HEK293T (cell line): ENCODE measurements at regions not wholly inside any gene's neighbourhood (a gene's known extent, or its start where the extent isn't known, plus 50 kb on each side); places are given as distances from the start of the nearest gene placed in this dataset.

Source experiments
- CTCF ChIA-PET: fragments of 350-600 bp; formaldehyde crosslinking; extraction: SDS; loops from one replicate; lab custom pipeline; 2021; ENCODE audit warnings: antibody characterized with exemption, inconsistent platforms; lab: Yijun Ruan, JAX
- POLR2A ChIA-PET: fragments of 350-600 bp; formaldehyde crosslinking; extraction: SDS; loops from one replicate; lab custom pipeline; 2020; ENCODE audit warnings: antibody characterized with exemption, inconsistent platforms; lab: Yijun Ruan, JAX
- DNase-seq: peaks from one replicate; pipeline ENCODE4 v3.0.0; 2012; ENCODE audit warnings: mixed read lengths; ENCODE audit errors: extremely low spot score
- ARNT ChIP-seq: fragments of 450-650 bp; IDR thresholded peaks from 2 replicates; pipeline ENCODE4 v1.6.1; 2017; ENCODE audit warnings: mild to moderate bottlenecking
- BHLHE40 ChIP-seq: fragments of 450-650 bp; IDR thresholded peaks from 2 replicates; pipeline ENCODE4 v1.6.1; 2016; ENCODE audit warnings: mild to moderate bottlenecking, moderate library complexity, borderline replicate concordance
- CTBP1 ChIP-seq: fragments of 450-650 bp; IDR thresholded peaks from 2 replicates; pipeline ENCODE4 v1.6.1; 2016; ENCODE audit warnings: borderline replicate concordance
- ELF4 ChIP-seq: fragments of 450-650 bp; IDR thresholded peaks from 2 replicates; pipeline ENCODE4 v1.6.1; 2017; ENCODE audit warnings: antibody characterized with exemption
- FOXA1 ChIP-seq: fragments of 450-650 bp; IDR thresholded peaks from 2 replicates; pipeline ENCODE4 v1.6.1; 2016; ENCODE audit warnings: mild to moderate bottlenecking
- FOXK2 ChIP-seq: fragments of 450-650 bp; IDR thresholded peaks from 2 replicates; pipeline ENCODE4 v1.6.1; 2016; ENCODE audit warnings: mild to moderate bottlenecking
- FOXM1 ChIP-seq: fragments of 450-650 bp; IDR thresholded peaks from 2 replicates; pipeline ENCODE4 v1.6.1; 2017; ENCODE audit warnings: mild to moderate bottlenecking, borderline replicate concordance
- HDGF ChIP-seq: fragments of 450-650 bp; IDR thresholded peaks from 2 replicates; pipeline ENCODE4 v1.6.1; 2017; ENCODE audit warnings: antibody characterized with exemption, borderline replicate concordance
- L3MBTL2 ChIP-seq: fragments of 450-650 bp; conservative IDR thresholded peaks from 2 replicates; pipeline ENCODE4 v1.6.1; 2016; ENCODE audit warnings: mild to moderate bottlenecking
- LEF1 ChIP-seq: fragments of 450-650 bp; IDR thresholded peaks from 2 replicates; pipeline ENCODE4 v1.6.1; 2017; ENCODE audit warnings: mild to moderate bottlenecking, borderline replicate concordance
- NFRKB ChIP-seq: fragments of 450-650 bp; IDR thresholded peaks from 2 replicates; pipeline ENCODE4 v1.6.1; 2016; ENCODE audit warnings: mild to moderate bottlenecking, moderate library complexity
- PKNOX1 ChIP-seq: fragments of 450-650 bp; IDR thresholded peaks from 2 replicates; pipeline ENCODE4 v1.6.1; 2016
- SP1 ChIP-seq: fragments of 450-650 bp; IDR thresholded peaks from 2 replicates; pipeline ENCODE4 v1.6.1; 2017
- SUZ12 ChIP-seq: fragments of 450-650 bp; IDR thresholded peaks from 2 replicates; pipeline ENCODE4 v1.6.1; 2016; ENCODE audit warnings: mild to moderate bottlenecking
- TARDBP ChIP-seq: fragments of 450-650 bp; IDR thresholded peaks from 2 replicates; pipeline ENCODE4 v1.6.1; 2016
- ZNF384 ChIP-seq: fragments of 450-650 bp; IDR thresholded peaks from 2 replicates; pipeline ENCODE4 v1.6.1; 2016

- DNase-seq: no peak
- POLR2A ChIA-PET: interaction anchor here (1.3 kb wide), 1 partner anchor 43 kb away, joined by 3 read pairs; no protein-coding TSS in a partner anchor
- CTCF ChIA-PET: interaction anchor here (0.6 kb wide), 1 partner anchor 244 kb away, joined by 5 read pairs; no protein-coding TSS in a partner anchor
- TF ChIP-seq L3MBTL2 (no peak), TARDBP (no peak), LEF1 (no peak), ZNF384 (no peak), ARNT (no peak), CTBP1 (no peak), PKNOX1 (no peak), NFRKB (no peak)
These were observed 445.7 kb upstream of the TRIB2 start for GRCh38 chr2:12270876-12271588.

- CTCF ChIA-PET: interaction anchor here (0.6 kb wide), 1 partner anchor 244 kb away, joined by 5 read pairs; no protein-coding TSS in a partner anchor
- POLR2A ChIA-PET: interaction anchor here (1.3 kb wide), 1 partner anchor 42 kb away, joined by 3 read pairs; no protein-coding TSS in a partner anchor
- no peak for DNase-seq
- no peak for TF ChIP-seq NFRKB
- TF ChIP-seq PKNOX1: no peak
- no peak for TF ChIP-seq FOXA1
- no peak for TF ChIP-seq CTBP1
- TF ChIP-seq FOXM1: no peak
- no peak for TF ChIP-seq FOXK2
- no peak for TF ChIP-seq ELF4
- no peak for TF ChIP-seq ZNF384
- no peak for TF ChIP-seq SP1
- TF ChIP-seq SUZ12: no peak
- no peak for TF ChIP-seq L3MBTL2
- TF ChIP-seq HDGF: no peak
- no peak for TF ChIP-seq LEF1
- no peak for TF ChIP-seq ARNT
- no peak for TF ChIP-seq BHLHE40
- no peak for TF ChIP-seq TARDBP
These were observed 445.1 kb upstream of the TRIB2 start for GRCh38 chr2:12271589-12271984.

GRCh38 chr2:12273111-12273510 is 443.6 kb upstream of the TRIB2 start:
- POLR2A ChIA-PET: no interaction called here
- CTCF ChIA-PET: interaction anchor here (0.7 kb wide), 2 partner anchors 10 to 120 kb away, joined by 3 read pairs; no protein-coding TSS in a partner anchor
- no peak for DNase-seq
- no peak for TF ChIP-seq ELF4
- TF ChIP-seq SP1: no peak
- TF ChIP-seq FOXM1: no peak
- no peak for TF ChIP-seq LEF1
- TF ChIP-seq ZNF384: no peak
- TF ChIP-seq FOXK2: no peak

GRCh38 chr2:12274591-12274990 is 442.1 kb upstream of the TRIB2 start:
- ChIA-PET POLR2A (no interaction called here), CTCF (no interaction called here)
- DNase-seq: no peak
- TF ChIP-seq PKNOX1: no peak
- no peak for TF ChIP-seq BHLHE40
- no peak for TF ChIP-seq NFRKB
- no peak for TF ChIP-seq FOXA1
- no peak for TF ChIP-seq ARNT
- TF ChIP-seq CTBP1: no peak

GRCh38 chr2:12277241-12278034 is 439.3 kb upstream of the TRIB2 start:
- TF ChIP-seq CTBP1: no peak
- no peak for TF ChIP-seq SUZ12
- TF ChIP-seq ARNT: no peak
- TF ChIP-seq HDGF: no peak
- TF ChIP-seq LEF1: no peak
- no peak for TF ChIP-seq L3MBTL2
- TF ChIP-seq SP1: no peak
- TF ChIP-seq FOXK2: no peak
- no peak for TF ChIP-seq TARDBP
- TF ChIP-seq NFRKB: no peak
- no peak for TF ChIP-seq ELF4
- TF ChIP-seq PKNOX1: no peak
- no peak for TF ChIP-seq ZNF384
- no peak for TF ChIP-seq BHLHE40
- DNase-seq: no peak
- CTCF ChIA-PET: no interaction called here
- POLR2A ChIA-PET: no interaction called here
